Peyer's patch (tissue), 4 donors: ENCODE measurements at regions not wholly inside any gene's neighbourhood (a gene's known extent, or its start where the extent isn't known, plus 50 kb on each side); places are given as distances from the start of the nearest gene placed in this dataset.

Experiments used
- CTCF ChIP-seq, 6 experiments: fragments of 450-650 bp in 4 of 6; fragments of 200-600 bp in 2 of 6; sonication (generic) in 1 of 6; IDR thresholded peaks; one replicate each; pipeline ENCODE4 v1.5.1; 2017 to 2019; ENCODE audit warnings: antibody characterized with exemption in 6 of 6, mild to moderate bottlenecking in 3 of 6, moderate library complexity in 1 of 6
- POLR2A ChIP-seq, 2 donors: fragments of 450-650 bp; IDR thresholded peaks; one replicate each; pipeline ENCODE4 v1.5.1; 2017; ENCODE audit warnings: antibody characterized with exemption in 2 of 2, mild to moderate bottlenecking in 2 of 2, moderate library complexity in 2 of 2

GRCh38 chrX:39653691-39654090 is 444.1 kb downstream of the BCOR start:
- TF ChIP-seq CTCF (IDR thresholded peaks at IDR 0.05) (no peak), POLR2A (IDR thresholded peaks at IDR 0.05) (no peak)
